GM12878 (cell line): ENCODE measurements at regions not wholly inside any gene's neighbourhood (a gene's known extent, or its start where the extent isn't known, plus 50 kb on each side); places are given as distances from the start of the nearest gene placed in this dataset.

Source experiments
- ATAC-seq: fragments of 200-7000 bp; cut with Tn5 transposase; 3 replicates; pipeline ENCODE4 v1.9.1; 2020; ENCODE audit warnings: mild to moderate bottlenecking, moderate library complexity
- BruUV-seq: library from RNA; stranded (reverse); fragments of 400-500 nt; replicated peaks from 2 replicates; lab custom pipeline; 2021; lab: Mats Ljungman, UMichigan
- CTCF ChIA-PET: fragments of 300-600 bp; sonication (Branson Sonifier 250); formaldehyde crosslinking; extraction: SDS; loops from one replicate; lab custom pipeline; 2021; ENCODE audit warnings: inconsistent platforms; lab: Yijun Ruan, JAX
- POLR2A ChIA-PET: fragments of 350-600 bp; formaldehyde crosslinking; extraction: SDS; loops from one replicate; lab custom pipeline; 2021; ENCODE audit warnings: inconsistent platforms; lab: Charles Lee
- RAD21 ChIA-PET: fragments of 300-600 bp; sonication (Branson Sonifier 250); formaldehyde crosslinking; loops from one replicate; lab custom pipeline; 2023; ENCODE audit warnings: antibody characterized with exemption; ENCODE audit not compliant: unreplicated experiment; lab: Charles Lee
- SMC1A ChIA-PET: fragments of 300-600 bp; sonication (Branson Sonifier 250); formaldehyde crosslinking; loops from one replicate; lab custom pipeline; 2023; ENCODE audit not compliant: unreplicated experiment, uncharacterized antibody; lab: Charles Lee
- DNase-seq: peaks from one replicate; pipeline ENCODE4 v3.0.0-alpha.2; 2011; ENCODE audit warnings: low read depth, low spot score
- FAIRE-seq: peaks from 3 replicates; lab custom pipeline; 2011; peaks lifted over from hg19 to GRCh38; lab: Jason Lieb, UNC
- H2AFZ ChIP-seq: 2 replicates; pipeline ENCODE4 v1.6.0; 2011; ENCODE audit warnings: low read depth, low read length, control low read depth; ENCODE audit not compliant: control insufficient read depth
- H3K27ac ChIP-seq: 2 replicates; pipeline ENCODE4 v1.5.1; 2011; ENCODE audit warnings: control low read depth; ENCODE audit not compliant: control insufficient read depth, insufficient read depth
- H3K27me3 ChIP-seq, 2 experiments: replicated peaks in 1 of 2; 2 replicates each; pipeline versions ENCODE4 v1.6.0 to v1.6.1; 2011; ENCODE audit warnings: low read length in 1 of 2; ENCODE audit not compliant: control insufficient read depth in 2 of 2, insufficient read depth in 2 of 2
- H3K36me3 ChIP-seq, 2 experiments: 2 replicates each; pipeline ENCODE4 v1.5.1; 2011; ENCODE audit warnings: low read length in 1 of 2; ENCODE audit not compliant: control insufficient read depth in 2 of 2, insufficient read depth in 2 of 2
- H3K4me1 ChIP-seq: 2 replicates; pipeline ENCODE4 v1.6.1; 2011; ENCODE audit warnings: mild to moderate bottlenecking, low read length, moderate library complexity, mixed read lengths; ENCODE audit not compliant: control insufficient read depth, insufficient read depth
- H3K4me2 ChIP-seq: 2 replicates; pipeline ENCODE4 v1.6.0; 2011; ENCODE audit warnings: control low read depth; ENCODE audit not compliant: control insufficient read depth, insufficient read depth
- H3K4me3 ChIP-seq: fragments of 200-600 bp; sonication (generic); 2 replicates; pipeline ENCODE4 v1.5.1; 2016
- H3K79me2 ChIP-seq: 2 replicates; pipeline ENCODE4 v1.6.0; 2011; ENCODE audit warnings: low read length; ENCODE audit not compliant: control insufficient read depth, insufficient read depth
- H3K9ac ChIP-seq: 2 replicates; pipeline ENCODE4 v1.8.0; 2011; ENCODE audit warnings: low read length, control low read depth, mixed read lengths; ENCODE audit not compliant: control insufficient read depth, insufficient read depth
- H3K9me3 ChIP-seq: replicated peaks from 3 replicates; pipeline ENCODE4 v1.5.1; 2011; ENCODE audit warnings: mild to moderate bottlenecking, low read length; ENCODE audit not compliant: control insufficient read depth, insufficient read depth
- H4K20me1 ChIP-seq: 2 replicates; pipeline ENCODE4 v1.6.0; 2011; ENCODE audit not compliant: control insufficient read depth, insufficient read depth
- DPF2 ChIP-seq: fragments of 450-650 bp; IDR thresholded peaks from 2 replicates; pipeline ENCODE4 v1.6.1; 2017; ENCODE audit warnings: mild to moderate bottlenecking
- RCOR1 ChIP-seq: conservative IDR thresholded peaks from 2 replicates; pipeline ENCODE4 v1.6.1; 2012; ENCODE audit warnings: low read depth, low read length, improper control_type of control experiment
- SMARCA5 ChIP-seq: fragments of 450-650 bp; IDR thresholded peaks from 2 replicates; pipeline ENCODE4 v1.6.1; 2017; ENCODE audit warnings: mild to moderate bottlenecking
- SUZ12 ChIP-seq: fragments of 200-600 bp; sonication (generic); IDR thresholded peaks from one replicate; pipeline ENCODE4 v1.6.1; 2018; ENCODE audit warnings: antibody characterized with exemption, mild to moderate bottlenecking; ENCODE audit not compliant: unreplicated experiment
- TCF12 ChIP-seq: IDR thresholded peaks from 2 replicates; pipeline ENCODE4 v1.6.1; 2011; ENCODE audit warnings: low read depth, mild to moderate bottlenecking, low read length
- ZBTB11 ChIP-seq: fragments of 450-650 bp; formaldehyde crosslinking; IDR thresholded peaks from 2 replicates; pipeline ENCODE4 v1.5.0; 2022; ENCODE audit warnings: mild to moderate bottlenecking, missing genetic modification characterization
- ZNF622 ChIP-seq: fragments of 450-650 bp; IDR thresholded peaks from 2 replicates; pipeline ENCODE4 v1.6.1; 2017; ENCODE audit warnings: mild to moderate bottlenecking, inconsistent platforms
- WGBS: methylation state at CpG from one replicate; pipeline ENCODE4 v1.1.6; 2016; ENCODE audit warnings: low lambda C conversion rate; ENCODE audit not compliant: insufficient replicate concordance, insufficient coverage; ENCODE audit errors: missing lambda C conversion rate; 5-methylcytosine and 5-hydroxymethylcytosine counted together
- in situ Hi-C: fragments of 300-500 bp; cut with MboI; formaldehyde crosslinking; loops from 9 replicates; pipeline ENCODE4 v1.14.3; 2018; ENCODE audit warnings: mixed read lengths
- intact Hi-C: fragments of 100-400 bp; cut with micrococcal nuclease; formaldehyde crosslinking; loops from one replicate; pipeline ENCODE4 v1.14.2; 2022; ENCODE audit not compliant: unreplicated experiment
- TF ChIP-seq, protein P1 (sequence below): fragments of 450-650 bp; conservative IDR thresholded peaks from 2 replicates; pipeline ENCODE4 v1.6.1; 2017; ENCODE audit warnings: mild to moderate bottlenecking, moderate library complexity
- TF ChIP-seq, protein P2 (sequence below), 3 experiments: IDR thresholded peaks in 2 of 3; conservative IDR thresholded peaks in 1 of 3; 2 replicates each; pipeline ENCODE4 v1.5.1; 2011; ENCODE audit warnings: low read depth in 3 of 3, low read length in 3 of 3, mild to moderate bottlenecking in 3 of 3, control low read depth in 2 of 3, moderate library complexity in 2 of 3, inconsistent platforms in 1 of 3, mixed read lengths in 1 of 3; ENCODE audit not compliant: control insufficient read depth in 2 of 3, insufficient read depth in 1 of 3; ENCODE audit errors: extremely low read depth in 1 of 3

GRCh38 chr2:175686002-175686401 lies 316.1 kb downstream of the LNPK start (continued):
- TF ChIP-seq, protein P1, sequence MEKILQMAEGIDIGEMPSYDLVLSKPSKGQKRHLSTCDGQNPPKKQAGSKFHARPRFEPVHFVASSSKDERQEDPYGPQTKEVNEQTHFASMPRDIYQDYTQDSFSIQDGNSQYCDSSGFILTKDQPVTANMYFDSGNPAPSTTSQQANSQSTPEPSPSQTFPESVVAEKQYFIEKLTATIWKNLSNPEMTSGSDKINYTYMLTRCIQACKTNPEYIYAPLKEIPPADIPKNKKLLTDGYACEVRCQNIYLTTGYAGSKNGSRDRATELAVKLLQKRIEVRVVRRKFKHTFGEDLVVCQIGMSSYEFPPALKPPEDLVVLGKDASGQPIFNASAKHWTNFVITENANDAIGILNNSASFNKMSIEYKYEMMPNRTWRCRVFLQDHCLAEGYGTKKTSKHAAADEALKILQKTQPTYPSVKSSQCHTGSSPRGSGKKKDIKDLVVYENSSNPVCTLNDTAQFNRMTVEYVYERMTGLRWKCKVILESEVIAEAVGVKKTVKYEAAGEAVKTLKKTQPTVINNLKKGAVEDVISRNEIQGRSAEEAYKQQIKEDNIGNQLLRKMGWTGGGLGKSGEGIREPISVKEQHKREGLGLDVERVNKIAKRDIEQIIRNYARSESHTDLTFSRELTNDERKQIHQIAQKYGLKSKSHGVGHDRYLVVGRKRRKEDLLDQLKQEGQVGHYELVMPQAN = no peak
- TF ChIP-seq ZBTB11 (CRISPR knock-in tag) (no peak), TCF12 (no peak), DPF2 (no peak)
- TF ChIP-seq, all 136 proteins: peak for 0

GRCh38 chr2:175684466-175684865 lies 317.6 kb downstream of the LNPK start:
- intact Hi-C loops (loop anchor here (10.0 kb wide), 1 partner anchor 320 kb away; no protein-coding TSS in a partner anchor), in situ Hi-C loops (no loop called here)
- DNase-seq (no peak), ATAC-seq (no peak), FAIRE-seq (no peak)
- no peaks in the 10 kb centered on the region for H3K79me2 ChIP-seq
- ChIA-PET CTCF (interaction anchor here (1.0 kb wide), 1 partner anchor 412 kb away, joined by 4 read pairs; no protein-coding TSS in a partner anchor), POLR2A (no interaction called here), SMC1A (no interaction called here), RAD21 (no interaction called here)
- no peaks in the 10 kb centered on the region for H4K20me1 ChIP-seq
- WGBS = 16% methylated on average over 4 of the region's 4 CpGs
- no peak overlapping the region for H3K27ac ChIP-seq
- no peak overlapping the region for H2AFZ ChIP-seq
- no peaks in the 10 kb centered on the region for H3K36me3 ChIP-seq
- no peak overlapping the region for H3K9ac ChIP-seq
- no peak overlapping the region for H3K4me3 ChIP-seq
- 0 out of 4 replicates have a peak, but pooled peaks cover 0 to 2% of the 10 kb centered on the region in 2 experiments for H3K27me3 ChIP-seq
- no peak overlapping the region for H3K4me2 ChIP-seq
- BruUV-seq = no TSS peak
- no peaks in the 10 kb centered on the region for H3K9me3 ChIP-seq
- no peaks in the 10 kb centered on the region for H3K4me1 ChIP-seq
- TF ChIP-seq ZNF622 = no peak
- TF ChIP-seq SMARCA5 = no peak
- TF ChIP-seq, protein P2, sequence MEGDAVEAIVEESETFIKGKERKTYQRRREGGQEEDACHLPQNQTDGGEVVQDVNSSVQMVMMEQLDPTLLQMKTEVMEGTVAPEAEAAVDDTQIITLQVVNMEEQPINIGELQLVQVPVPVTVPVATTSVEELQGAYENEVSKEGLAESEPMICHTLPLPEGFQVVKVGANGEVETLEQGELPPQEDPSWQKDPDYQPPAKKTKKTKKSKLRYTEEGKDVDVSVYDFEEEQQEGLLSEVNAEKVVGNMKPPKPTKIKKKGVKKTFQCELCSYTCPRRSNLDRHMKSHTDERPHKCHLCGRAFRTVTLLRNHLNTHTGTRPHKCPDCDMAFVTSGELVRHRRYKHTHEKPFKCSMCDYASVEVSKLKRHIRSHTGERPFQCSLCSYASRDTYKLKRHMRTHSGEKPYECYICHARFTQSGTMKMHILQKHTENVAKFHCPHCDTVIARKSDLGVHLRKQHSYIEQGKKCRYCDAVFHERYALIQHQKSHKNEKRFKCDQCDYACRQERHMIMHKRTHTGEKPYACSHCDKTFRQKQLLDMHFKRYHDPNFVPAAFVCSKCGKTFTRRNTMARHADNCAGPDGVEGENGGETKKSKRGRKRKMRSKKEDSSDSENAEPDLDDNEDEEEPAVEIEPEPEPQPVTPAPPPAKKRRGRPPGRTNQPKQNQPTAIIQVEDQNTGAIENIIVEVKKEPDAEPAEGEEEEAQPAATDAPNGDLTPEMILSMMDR (IDR thresholded peaks at IDR 0.05 in 2 of 3, conservative IDR thresholded peaks at IDR 0.05 in 1 of 3; ENCODE audit: control insufficient read depth in 2 of 3, extremely low read depth in 1 of 3, insufficient read depth in 1 of 3, low read depth in 3 of 3, low read length in 3 of 3) = no peak
- TF ChIP-seq SUZ12 = no peak
- TF ChIP-seq RCOR1 = no peak
